B cell (primary cell): ENCODE measurements at regions not wholly inside any gene's neighbourhood (a gene's known extent, or its start where the extent isn't known, plus 50 kb on each side); places are given as distances from the start of the nearest gene placed in this dataset.

Experiments
- ATAC-seq: fragments of 200-7000 bp; cut with Tn5 transposase; one replicate; pipeline ENCODE4 v1.10.0; 2021; ENCODE audit warnings: low read depth, mild to moderate bottlenecking, moderate number of reproducible peaks, moderate library complexity
- CTCF ChIA-PET: fragments of 350-600 bp; sonication (Branson Sonifier 250); formaldehyde crosslinking; loops from one replicate; lab custom pipeline; 2021; ENCODE audit warnings: antibody characterized with exemption, inconsistent platforms; lab: Charles Lee
- POLR2A ChIA-PET: fragments of 350-600 bp; sonication (Branson Sonifier 250); formaldehyde crosslinking; loops from one replicate; lab custom pipeline; 2021; ENCODE audit warnings: antibody characterized with exemption; lab: Charles Lee
- DNase-seq: peaks from one replicate; pipeline ENCODE4 v3.0.0; 2013
- H2AFZ ChIP-seq: 2 replicates; pipeline ENCODE4 v1.6.1; 2012; ENCODE audit warnings: mild to moderate bottlenecking, low read depth, low read length; ENCODE audit not compliant: insufficient read depth, poor library complexity, severe bottlenecking
- H3K27ac ChIP-seq, 2 donors: 1 replicate in 1 of 2; 2 replicates in 1 of 2; pipeline ENCODE4 v1.5.1; 2012 to 2013; ENCODE audit warnings: low read length in 2 of 2, mild to moderate bottlenecking in 2 of 2, moderate library complexity in 1 of 2
- H3K27me3 ChIP-seq, 4 experiments: fragments of 200-600 bp in 1 of 4; sonication (generic) in 1 of 4; replicated peaks in 1 of 4; 1 replicate in 2 of 4; 2 replicates in 2 of 4; pipeline versions ENCODE4 v1.6.1 to v1.7.0; 2013 to 2016; ENCODE audit warnings: low read length in 3 of 4, mild to moderate bottlenecking in 2 of 4, mixed read lengths in 1 of 4, moderate library complexity in 1 of 4; ENCODE audit not compliant: insufficient read depth in 4 of 4, control insufficient read depth in 3 of 4; ENCODE audit errors: control extremely low read depth in 1 of 4
- H3K36me3 ChIP-seq, 2 experiments: replicated peaks in 1 of 2; 1 replicate in 1 of 2; 2 replicates in 1 of 2; pipeline versions ENCODE4 v1.6.1 to v1.7.1; 2013; ENCODE audit warnings: low read length in 1 of 2; ENCODE audit not compliant: insufficient read depth in 2 of 2, control insufficient read depth in 1 of 2; ENCODE audit errors: control extremely low read depth in 1 of 2, extremely low read depth in 1 of 2
- H3K4me1 ChIP-seq, 2 donors: fragments of 200-600 bp in 1 of 2; sonication (generic) in 1 of 2; 1 replicate in 1 of 2; 2 replicates in 1 of 2; pipeline versions ENCODE4 v1.5.1 to v1.6.1; 2013 to 2017; ENCODE audit warnings: low read length in 2 of 2; ENCODE audit not compliant: control insufficient read depth in 2 of 2, insufficient read depth in 2 of 2
- H3K4me2 ChIP-seq: replicated peaks from 2 replicates; pipeline ENCODE3; 2012; ENCODE audit warnings: mild to moderate bottlenecking, low read depth, low read length; ENCODE audit not compliant: poor library complexity, severe bottlenecking
- H3K4me3 ChIP-seq, 5 experiments: fragments of 200-600 bp in 1 of 5; sonication (generic) in 1 of 5; 1 replicate in 3 of 5; 2 replicates in 2 of 5; pipeline versions ENCODE4 v1.5.1 to v1.7.0; 2011 to 2016; ENCODE audit warnings: low read length in 4 of 5, mild to moderate bottlenecking in 4 of 5, low read depth in 2 of 5, control low read depth in 1 of 5, moderate library complexity in 1 of 5; ENCODE audit not compliant: insufficient read depth in 1 of 5; ENCODE audit errors: control extremely low read depth in 1 of 5, extremely low read depth in 1 of 5
- H3K79me2 ChIP-seq: fragments of 200-600 bp; sonication (generic); one replicate; pipeline ENCODE4 v1.6.0; 2016; ENCODE audit warnings: low read length; ENCODE audit not compliant: control insufficient read depth, insufficient read depth
- H3K9ac ChIP-seq: fragments of 200-600 bp; sonication (generic); 2 replicates; pipeline ENCODE4 v1.6.1; 2017; ENCODE audit warnings: mild to moderate bottlenecking, low read length, moderate library complexity
- H3K9me3 ChIP-seq, 3 donors: one replicate each; pipeline versions ENCODE4 v1.6.1 to v1.7.1; 2013; ENCODE audit warnings: low read length in 2 of 3; ENCODE audit not compliant: control insufficient read depth in 2 of 3, insufficient read depth in 1 of 3; ENCODE audit errors: control extremely low read depth in 1 of 3
- H4K20me1 ChIP-seq: 2 replicates; pipeline ENCODE4 v1.6.0; 2012; ENCODE audit warnings: mild to moderate bottlenecking, low read length; ENCODE audit not compliant: insufficient read depth, control insufficient read depth, poor library complexity, severe bottlenecking
- H3K27ac Mint-ChIP-seq: one replicate; pipeline ENCODE4 v1.8.0; 2021; ENCODE audit warnings: mixed read lengths
- H3K27me3 Mint-ChIP-seq: one replicate; pipeline ENCODE4 v1.8.0; 2021; ENCODE audit warnings: mixed read lengths
- H3K4me1 Mint-ChIP-seq: one replicate; pipeline ENCODE4 v1.8.0; 2021; ENCODE audit warnings: mixed read lengths
- H3K4me3 Mint-ChIP-seq: one replicate; pipeline ENCODE4 v1.8.0; 2021; ENCODE audit warnings: mixed read lengths
- H3K9me3 Mint-ChIP-seq: one replicate; pipeline ENCODE4 v1.8.0; 2022; ENCODE audit warnings: mixed read lengths; ENCODE audit not compliant: insufficient read depth
- CTCF ChIP-seq: fragments of 200-600 bp; IDR thresholded peaks from one replicate; pipeline ENCODE4 v1.8.0; 2022; ENCODE audit warnings: antibody characterized with exemption, mild to moderate bottlenecking
- EZH2 ChIP-seq: IDR thresholded peaks from 2 replicates; pipeline ENCODE4 v1.6.1; 2012; ENCODE audit warnings: borderline replicate concordance, low read depth, mild to moderate bottlenecking, moderate library complexity, low read length; ENCODE audit not compliant: insufficient read depth, poor library complexity, severe bottlenecking
- WGBS: methylation state at CpG from one replicate; pipeline ENCODE4 v1.1.5; 2013; ENCODE audit warnings: missing lambda C conversion rate; ENCODE audit not compliant: insufficient coverage; 5-methylcytosine and 5-hydroxymethylcytosine counted together
- intact Hi-C: fragments of 100-400 bp; cut with micrococcal nuclease; formaldehyde crosslinking; loops from one replicate; pipeline ENCODE4 v1.10.0; 2022

GRCh38 chr4:35818520-35818919, 425.8 kb downstream of the ARAP2 start:
- Histone ChIP-seq H3K9me3 (no peaks in the 10 kb centered on the region), H3K4me1 (no peaks in the 10 kb centered on the region), H3K9ac (no peak overlapping the region), H3K4me3 (no peak overlapping the region), H3K79me2 (no peaks in the 10 kb centered on the region), H3K4me2 (no peak overlapping the region), H3K27ac (no peak overlapping the region), H3K27me3 (no peaks in the 10 kb centered on the region), H4K20me1 (no peaks in the 10 kb centered on the region), H2AFZ (no peak overlapping the region), H3K36me3 (no peaks in the 10 kb centered on the region)
- H3K27me3 Mint-ChIP-seq, result no peaks in the 10 kb centered on the region
- H3K4me3 Mint-ChIP-seq, result no peak overlapping the region
- no peaks in the 10 kb centered on the region for H3K9me3 Mint-ChIP-seq
- TF ChIP-seq CTCF, result no peak
- TF ChIP-seq EZH2, result no peak
- intact Hi-C loops, result no loop called here
- ChIA-PET POLR2A (no interaction called here), CTCF (no interaction called here)
- no peak for ATAC-seq
- H3K27ac Mint-ChIP-seq, result no peak overlapping the region
- DNase-seq, result no peak
- H3K4me1 Mint-ChIP-seq, result no peaks in the 10 kb centered on the region
- WGBS, result 100% methylated on average over 2 of the region's 4 CpGs

GRCh38 chr4:35820003-35820402, 424.3 kb downstream of the ARAP2 start:
- DNase-seq (no peak), ATAC-seq (no peak)
- no peaks in the 10 kb centered on the region for H3K4me1 Mint-ChIP-seq
- H3K79me2 ChIP-seq, result no peaks in the 10 kb centered on the region
- ChIA-PET CTCF (no interaction called here), POLR2A (no interaction called here)
- intact Hi-C loops, result no loop called here
- H3K9ac ChIP-seq, result no peak overlapping the region
- no peak overlapping the region for H3K4me3 ChIP-seq
- H3K27ac ChIP-seq, result no peak overlapping the region
- no peak overlapping the region for H3K27ac Mint-ChIP-seq
- no CpG with 5 or more reads among the region's 1 CpG for WGBS
- no peaks in the 10 kb centered on the region for H3K9me3 Mint-ChIP-seq
- no peak for TF ChIP-seq CTCF
- no peak for TF ChIP-seq EZH2
- no peaks in the 10 kb centered on the region for H4K20me1 ChIP-seq
- H3K36me3 ChIP-seq, result no peaks in the 10 kb centered on the region
- no peaks in the 10 kb centered on the region for H3K27me3 Mint-ChIP-seq
- H3K9me3 ChIP-seq, result no peaks in the 10 kb centered on the region
- no peak overlapping the region for H2AFZ ChIP-seq
- H3K4me2 ChIP-seq, result no peak overlapping the region
- no peak overlapping the region for H3K4me3 Mint-ChIP-seq
- no peaks in the 10 kb centered on the region for H3K27me3 ChIP-seq
- no peaks in the 10 kb centered on the region for H3K4me1 ChIP-seq
